HG02759 (cell line): ENCODE measurements at regions not wholly inside any gene's neighbourhood (a gene's known extent, or its start where the extent isn't known, plus 50 kb on each side); places are given as distances from the start of the nearest gene placed in this dataset.

Experiments used
- ATAC-seq: cut with Tn5 transposase; IDR thresholded peaks from one replicate; pipeline ENCODE4 v1.9.1; 2021; ENCODE audit warnings: mild to moderate bottlenecking, moderate library complexity; ENCODE audit not compliant: unreplicated experiment

GRCh38 chr22:49322861-49323622 lies 504.6 kb downstream of the BRD1 start:
- ATAC-seq = no peak

- ATAC-seq = no peak
Measured at GRCh38 chr22:49322231-49322630, 505.4 kb downstream of the BRD1 start.

GRCh38 chr22:49321477-49322055 lies 506.1 kb downstream of the BRD1 start:
- no peak for ATAC-seq

- no peak for ATAC-seq
Measured at GRCh38 chr22:49320714-49321476, 506.8 kb downstream of the BRD1 start.

GRCh38 chr22:49317369-49317768 lies 510.3 kb downstream of the BRD1 start:
- ATAC-seq = no peak

GRCh38 chr22:49312601-49313000 lies 515.1 kb downstream of the BRD1 start:
- ATAC-seq = no peak

GRCh38 chr22:49310354-49310753 lies 517.3 kb downstream of the BRD1 start:
- no peak for ATAC-seq

GRCh38 chr22:49308300-49308699 lies 519.4 kb downstream of the BRD1 start:
- ATAC-seq = no peak

GRCh38 chr22:49307870-49308269 lies 519.8 kb downstream of the BRD1 start:
- ATAC-seq = no peak

GRCh38 chr22:49307481-49307830 lies 520.2 kb downstream of the BRD1 start:
- ATAC-seq = no peak

GRCh38 chr22:49306632-49307480 lies 520.8 kb downstream of the BRD1 start:
- ATAC-seq = no peak

GRCh38 chr22:49305966-49306631 lies 521.6 kb downstream of the BRD1 start:
- no peak for ATAC-seq

GRCh38 chr22:49305214-49305965 lies 522.3 kb downstream of the BRD1 start:
- no peak for ATAC-seq

GRCh38 chr22:49303781-49304461 lies 523.8 kb downstream of the BRD1 start:
- no peak for ATAC-seq

GRCh38 chr22:49303061-49303735 lies 524.5 kb downstream of the BRD1 start:
- ATAC-seq = no peak

GRCh38 chr22:49302530-49302929 lies 525.1 kb downstream of the BRD1 start:
- no peak for ATAC-seq

GRCh38 chr22:49302150-49302460 lies 525.6 kb downstream of the BRD1 start:
- ATAC-seq = no peak

- ATAC-seq = no peak
Measured at GRCh38 chr22:49301398-49302149, 526.1 kb downstream of the BRD1 start.
